HG03460 (cell line): ENCODE measurements at regions not wholly inside any gene's neighbourhood (a gene's known extent, or its start where the extent isn't known, plus 50 kb on each side); places are given as distances from the start of the nearest gene placed in this dataset.

ENCODE experiments used
- ATAC-seq: cut with Tn5 transposase; IDR thresholded peaks from one replicate; pipeline ENCODE4 v1.9.1; 2021; ENCODE audit not compliant: unreplicated experiment

GRCh38 chr5:142478113-142478512, 153.3 kb upstream of the SPRY4 start:
- no peak for ATAC-seq

DNA sequence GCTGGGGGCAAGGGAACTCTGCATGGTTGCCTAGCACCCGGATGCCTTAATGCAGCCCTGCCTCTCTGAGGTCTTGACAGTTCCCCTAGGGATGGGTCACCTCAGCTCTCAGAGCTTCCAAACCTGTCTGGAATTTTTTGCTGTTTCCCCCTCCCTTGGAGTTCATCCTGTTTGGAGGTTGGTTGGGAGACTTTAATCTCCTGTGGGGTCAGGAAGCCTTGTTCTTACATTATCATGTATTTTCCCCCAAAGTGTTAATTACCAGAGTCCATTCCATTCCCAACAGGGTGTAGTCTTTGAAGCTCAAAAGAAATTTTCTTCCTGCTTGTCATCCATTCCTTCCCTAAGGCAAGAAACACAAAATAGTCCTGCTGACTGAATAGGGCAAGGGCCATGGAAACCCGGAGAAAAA, 150.3 kb upstream of the SPRY4 start:
- ATAC-seq, result no peak

GRCh38 chr5:142474431-142475094, 149.7 kb upstream of the SPRY4 start:
- ATAC-seq, result no peak

DNA sequence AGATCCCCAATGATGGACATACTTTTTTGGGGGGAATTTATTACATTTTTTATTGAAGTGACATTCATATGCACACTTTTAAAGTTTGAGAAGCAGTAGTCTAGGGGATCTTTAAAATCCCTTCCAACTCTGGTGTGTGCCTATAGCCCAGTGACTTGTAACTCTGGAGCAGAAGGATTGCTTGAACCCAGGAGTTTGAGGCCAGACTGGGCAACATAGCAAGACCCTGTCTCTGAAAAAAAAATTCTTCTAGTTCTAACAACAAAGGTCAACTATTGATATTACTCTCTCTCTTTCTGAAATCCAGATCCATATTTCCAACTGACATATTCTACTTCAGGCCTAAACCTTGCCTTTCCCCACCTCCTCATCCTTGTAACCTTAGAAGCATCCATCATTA, 148.2 kb upstream of the SPRY4 start:
- no peak for ATAC-seq

- no peak for ATAC-seq
Measured at GRCh38 chr5:142472306-142472951, 147.6 kb upstream of the SPRY4 start.

- no peak for ATAC-seq
Measured at GRCh38 chr5:142466195-142466971, 141.6 kb upstream of the SPRY4 start.

DNA sequence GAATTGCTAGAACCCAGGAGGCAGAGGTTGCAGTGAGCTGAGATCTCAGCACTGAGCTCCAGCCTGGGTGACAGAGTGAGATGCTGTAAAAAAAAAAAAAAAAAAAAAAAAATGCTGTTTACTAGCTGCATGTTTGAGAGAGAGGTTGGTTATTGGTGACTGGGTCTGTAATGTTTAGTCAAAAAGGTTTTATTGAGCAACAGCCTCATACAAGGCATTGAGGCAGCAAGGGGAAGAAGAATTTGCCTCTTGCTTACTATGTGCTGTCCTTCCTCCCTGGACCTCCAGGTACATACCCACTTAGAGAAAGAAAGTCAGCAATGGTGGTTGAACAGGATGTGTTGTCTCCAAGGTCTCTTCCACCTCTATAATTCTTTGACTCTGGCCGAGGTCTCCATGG, 140.7 kb upstream of the SPRY4 start:
- ATAC-seq, result no peak

DNA sequence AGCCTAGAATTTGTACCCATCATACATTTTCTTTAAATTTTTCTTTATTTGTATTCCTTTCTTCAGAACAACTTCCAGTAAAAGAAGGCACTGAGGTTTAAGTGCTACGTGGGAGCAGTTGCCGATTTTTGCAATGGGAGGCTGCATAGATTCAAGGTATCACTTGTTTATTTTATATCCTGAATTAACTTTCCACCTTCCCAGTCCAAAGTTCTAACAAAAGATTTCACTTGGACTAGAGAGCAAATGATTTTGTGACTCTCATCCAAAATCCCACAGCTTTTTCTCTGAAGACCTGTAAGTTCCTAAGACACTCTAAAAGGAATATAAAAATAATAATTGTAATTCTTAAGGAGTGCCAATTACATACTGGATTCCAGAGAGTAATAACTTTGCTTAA, 139.1 kb upstream of the SPRY4 start:
- ATAC-seq, result no peak

DNA sequence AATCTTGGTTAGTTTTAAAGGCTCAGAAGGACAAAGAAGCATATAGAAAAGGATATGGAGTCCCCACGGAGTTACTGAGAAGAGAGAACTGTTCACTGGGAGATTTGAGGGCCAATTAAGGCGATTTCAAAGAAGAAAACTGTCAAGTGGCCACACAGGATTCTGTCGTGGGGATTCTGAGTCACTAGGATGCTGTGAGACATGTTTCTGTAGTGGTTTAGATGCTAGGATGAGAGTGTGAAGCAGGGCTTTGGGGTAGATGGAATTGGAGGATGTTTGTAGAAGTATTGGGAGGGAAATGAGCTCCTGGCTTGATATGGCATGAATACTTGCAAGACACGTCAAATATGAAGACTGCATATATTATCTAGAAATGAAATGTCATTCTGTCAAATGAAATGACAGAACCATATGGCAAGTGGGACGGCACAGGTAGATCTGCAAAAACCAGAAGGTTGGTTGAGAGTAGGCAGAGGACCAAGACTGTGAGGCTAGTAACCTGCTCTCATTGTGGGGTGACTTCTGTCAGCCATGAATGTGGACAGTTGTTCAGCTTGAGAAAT, 136.3 kb upstream of the SPRY4 start:
- no peak for ATAC-seq

GRCh38 chr5:142459209-142459608, 134.4 kb upstream of the SPRY4 start:
- ATAC-seq, result no peak

GRCh38 chr5:142455856-142456255, 131.0 kb upstream of the SPRY4 start:
- no peak for ATAC-seq

DNA sequence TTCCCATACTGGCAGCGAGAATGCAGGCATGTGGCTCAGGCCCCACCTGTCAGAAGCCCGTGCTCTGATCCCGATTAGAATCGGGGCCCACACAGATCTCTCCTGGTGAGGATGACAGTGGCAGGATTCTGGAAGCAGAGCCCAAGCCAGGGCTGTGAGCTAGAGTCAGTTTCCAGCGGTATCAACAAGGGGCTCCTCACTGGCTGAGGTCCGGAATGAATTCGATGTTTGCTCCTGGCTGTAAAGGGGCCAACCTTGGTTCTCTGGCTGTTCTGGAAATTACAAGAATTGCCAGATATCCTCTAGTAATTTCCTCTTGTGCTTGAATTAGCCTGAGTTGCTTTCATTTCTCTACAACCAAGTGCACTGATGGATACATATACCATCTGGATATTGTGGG, 129.1 kb upstream of the SPRY4 start:
- ATAC-seq, result no peak

DNA sequence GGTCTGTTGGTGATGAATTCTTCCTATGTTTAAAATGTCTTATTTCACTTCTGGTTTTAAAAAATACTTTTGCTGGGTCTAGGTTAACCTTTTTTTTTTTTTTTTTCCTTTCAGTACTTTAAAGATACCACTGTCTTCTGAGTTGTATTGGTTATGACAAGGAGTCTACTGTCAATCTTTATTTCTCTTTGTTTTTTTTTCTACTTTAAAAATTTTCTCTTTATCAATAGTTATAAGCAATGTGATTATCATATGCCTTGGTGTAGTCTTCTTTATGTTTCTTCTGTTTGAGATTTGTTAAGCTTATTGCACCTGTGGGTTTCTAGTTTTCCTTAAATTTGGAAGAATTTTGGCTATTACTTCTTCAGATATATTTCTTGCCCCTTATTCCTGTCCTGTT, 125.6 kb upstream of the SPRY4 start:
- ATAC-seq, result no peak

DNA sequence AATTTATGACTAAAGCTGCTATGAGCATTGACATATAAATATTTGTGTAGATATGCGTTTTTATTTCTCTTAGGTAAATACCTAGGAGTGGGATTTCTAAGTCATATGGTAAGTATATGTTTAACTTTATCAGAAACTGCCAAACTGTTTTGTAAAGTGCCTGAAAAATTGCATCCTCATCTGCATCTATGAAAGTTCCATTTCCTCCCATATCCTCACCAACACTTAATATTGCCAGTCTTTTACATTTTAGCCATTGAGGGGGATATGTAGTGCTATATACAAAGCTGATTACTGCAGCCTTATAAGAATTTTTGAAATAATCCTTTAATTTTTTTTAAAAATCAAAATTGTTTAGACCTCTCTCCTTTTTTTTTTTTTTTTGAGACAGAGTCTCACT, 123.1 kb upstream of the SPRY4 start:
- no peak for ATAC-seq

DNA sequence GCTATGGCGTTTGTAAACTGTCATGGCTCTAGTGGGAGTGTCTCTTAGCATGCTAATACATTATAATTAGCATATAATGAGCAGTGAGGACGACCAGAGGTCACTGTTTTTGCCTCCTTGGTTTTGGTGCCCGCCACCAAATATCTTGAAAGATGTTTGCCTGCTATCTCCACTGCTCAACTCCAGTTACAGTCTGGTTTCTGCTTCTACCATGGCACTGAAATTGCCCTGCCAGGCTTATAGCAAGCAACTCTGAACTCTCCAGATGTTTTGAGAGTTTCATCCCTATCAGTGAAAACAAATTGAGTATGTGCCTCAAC, 122.1 kb upstream of the SPRY4 start:
- no peak for ATAC-seq

DNA sequence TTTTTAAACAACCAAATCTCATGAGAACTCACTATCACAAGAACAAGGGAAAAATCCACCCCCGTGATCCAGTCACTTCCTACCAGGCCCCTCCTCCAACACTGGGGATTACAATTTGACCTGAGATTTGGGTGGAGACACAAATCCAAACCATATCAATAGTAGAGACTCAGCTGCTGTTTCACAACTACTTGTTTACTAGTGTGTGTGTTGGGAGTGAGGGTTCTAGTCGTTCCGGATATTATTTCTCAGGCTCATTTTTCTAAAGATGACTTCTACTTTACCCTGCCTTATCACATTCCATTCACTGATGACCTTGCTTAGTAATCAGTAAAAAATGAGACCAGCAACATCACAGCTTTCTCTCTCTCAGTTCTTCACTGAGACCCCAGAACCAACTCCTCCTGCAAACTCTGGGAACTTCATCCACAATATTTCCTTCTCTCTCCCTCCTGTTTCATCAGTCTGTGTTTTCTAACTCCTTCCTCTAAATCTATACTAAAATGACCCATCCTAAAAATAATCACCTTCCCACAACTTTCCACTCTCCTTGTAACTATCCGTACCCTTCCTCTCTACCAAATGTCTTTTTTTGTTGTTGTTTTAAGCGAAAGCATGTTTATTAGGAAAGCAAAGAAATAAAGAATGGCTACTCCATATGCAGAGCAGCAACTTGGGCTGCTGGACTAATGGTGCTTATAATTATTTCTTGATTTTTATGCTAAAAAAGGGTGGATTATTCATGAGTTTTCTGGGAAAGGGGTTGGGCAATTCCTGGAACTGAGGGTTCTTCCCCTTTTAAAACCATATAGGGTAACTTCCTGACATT, 121.5 kb upstream of the SPRY4 start:
- no peak for ATAC-seq

GRCh38 chr5:142445266-142445665, 120.4 kb upstream of the SPRY4 start:
- no peak for ATAC-seq

- no peak for ATAC-seq
Measured at GRCh38 chr5:142441616-142442015, 116.8 kb upstream of the SPRY4 start.

DNA sequence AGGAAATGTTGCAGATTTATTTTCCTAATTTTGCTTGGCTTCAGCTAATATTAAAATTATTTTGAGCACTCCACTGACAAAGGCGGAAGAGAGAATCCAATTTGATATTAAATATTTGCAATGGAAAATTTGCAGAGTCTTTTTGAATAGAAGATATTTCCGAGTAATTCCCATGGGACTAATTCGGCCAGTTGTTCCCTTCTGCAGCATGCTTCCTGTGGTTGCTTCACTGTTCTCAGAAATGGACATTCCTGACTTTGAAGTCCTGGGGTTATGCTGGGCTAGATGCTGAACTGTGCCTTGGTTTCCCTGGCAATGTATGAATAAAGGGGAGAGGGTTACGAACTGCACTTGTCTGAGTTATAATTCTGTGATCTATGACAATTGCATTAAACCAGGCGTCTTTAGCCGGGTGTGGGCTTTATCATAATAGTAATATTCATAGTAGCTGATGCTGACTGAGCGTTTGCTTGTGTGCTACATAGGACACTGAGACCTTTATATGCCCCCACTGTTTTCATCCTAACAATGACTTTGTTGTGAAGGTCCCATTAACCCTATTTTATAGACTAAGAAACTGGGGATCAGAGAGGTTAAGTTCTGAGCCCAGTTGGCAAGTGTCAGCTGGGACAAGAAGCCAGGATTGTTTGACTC, 114.5 kb upstream of the SPRY4 start:
- ATAC-seq, result no peak

DNA sequence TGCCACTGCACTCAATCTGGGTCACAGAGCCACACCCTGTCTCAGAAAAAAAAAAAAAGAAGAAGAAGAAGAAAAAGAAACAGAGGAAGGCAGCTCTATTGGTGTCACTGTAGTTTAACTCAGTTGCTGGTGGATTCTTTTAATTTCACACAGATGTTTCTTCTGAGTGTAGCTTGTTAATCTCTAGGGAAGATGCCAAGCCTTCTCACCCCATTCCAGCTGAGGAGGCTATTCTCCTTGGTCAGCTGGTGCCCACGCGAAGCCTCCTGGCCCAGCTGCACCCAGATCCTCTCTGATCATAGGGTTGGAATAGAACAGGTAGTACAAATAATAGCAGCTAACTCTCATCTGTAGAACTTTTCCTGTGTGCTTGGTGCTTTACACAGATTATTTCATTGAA, 113.8 kb upstream of the SPRY4 start:
- no peak for ATAC-seq

DNA sequence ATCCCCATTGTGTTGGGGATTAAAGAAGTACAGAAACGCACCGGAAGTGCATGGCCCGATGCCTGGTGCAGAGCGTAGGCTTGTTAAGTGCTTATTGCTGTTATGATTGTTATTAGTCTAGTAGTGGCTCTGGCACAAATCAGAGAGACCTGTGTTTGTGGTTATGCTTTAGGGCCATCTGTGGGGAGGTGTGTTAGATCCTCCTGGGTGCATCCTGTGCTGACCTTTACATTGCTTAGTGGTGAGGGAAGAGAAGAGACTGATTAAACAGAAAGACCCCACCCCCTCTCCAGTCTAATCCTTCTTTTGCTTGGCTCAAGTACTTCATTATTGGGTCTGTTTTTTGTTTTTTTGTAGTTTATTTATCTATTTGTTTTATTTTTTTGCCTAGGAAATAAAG, 112.7 kb upstream of the SPRY4 start:
- ATAC-seq, result no peak
